ENCODE measurements at regions not wholly inside any gene's neighbourhood (a gene's known extent, or its start where the extent isn't known, plus 50 kb on each side); places are given as distances from the start of the nearest gene placed in this dataset.

DNA sequence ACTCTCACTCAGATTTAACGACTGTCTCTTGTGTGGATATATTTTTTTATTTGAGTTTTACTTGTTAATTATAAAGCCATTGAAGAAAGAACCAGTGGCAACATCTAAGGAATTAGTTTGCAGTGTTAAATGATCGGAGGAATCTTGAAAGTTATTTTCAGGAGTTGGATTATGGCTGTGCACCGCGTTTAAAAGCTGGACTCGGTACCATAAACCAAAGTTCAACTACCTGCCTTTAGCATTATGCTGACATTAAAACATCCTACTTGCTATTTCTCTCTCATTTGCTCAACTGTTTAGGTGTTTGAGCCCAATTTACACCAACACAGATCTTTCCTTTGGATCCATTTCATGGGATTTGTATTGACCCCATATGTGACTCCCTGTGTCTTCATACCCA lies 289.4 kb upstream of the SASH1 start:
- DNase-seq (ENCODE audit: low read depth), result no peak

DNA sequence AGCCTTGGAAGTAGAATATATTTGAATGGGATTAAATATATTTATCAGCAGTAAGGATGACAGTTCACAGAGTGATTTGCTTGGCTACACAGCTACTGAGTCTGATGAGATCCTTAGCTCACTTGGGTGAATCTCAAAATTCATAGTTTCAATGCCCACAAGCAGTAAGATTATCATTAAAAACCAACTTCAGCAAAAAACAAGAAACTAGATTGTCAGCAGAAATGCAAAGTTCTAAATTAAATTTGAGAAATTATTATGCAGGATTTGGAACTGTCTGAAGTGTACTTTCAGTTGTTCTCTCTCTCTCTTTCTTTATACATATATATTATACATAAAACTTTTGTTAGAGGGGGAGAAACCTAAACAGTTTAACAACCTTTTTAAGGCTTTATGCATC lies 288.8 kb upstream of the SASH1 start:
- no peak for DNase-seq (ENCODE audit: low read depth)

DNA sequence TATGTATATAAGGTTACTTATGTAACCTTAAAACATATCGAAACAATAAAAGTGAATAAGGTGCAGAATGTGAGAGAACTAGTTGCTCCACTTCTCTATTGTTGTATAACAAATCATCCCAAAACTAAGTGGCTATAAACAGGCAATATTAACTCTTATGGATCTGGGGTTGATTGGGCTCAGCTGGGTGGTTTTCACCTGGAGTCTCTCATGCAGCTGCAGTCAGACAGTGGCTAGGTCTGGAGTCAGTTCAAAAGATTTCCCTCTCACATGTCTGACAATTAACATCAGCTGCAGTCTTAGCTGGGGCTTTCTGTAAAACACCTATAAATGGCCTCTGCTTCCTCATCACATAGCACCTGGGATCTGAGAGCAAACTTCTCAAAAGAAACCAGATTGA lies 288.4 kb upstream of the SASH1 start:
- DNase-seq (ENCODE audit: low read depth), result no peak

DNA sequence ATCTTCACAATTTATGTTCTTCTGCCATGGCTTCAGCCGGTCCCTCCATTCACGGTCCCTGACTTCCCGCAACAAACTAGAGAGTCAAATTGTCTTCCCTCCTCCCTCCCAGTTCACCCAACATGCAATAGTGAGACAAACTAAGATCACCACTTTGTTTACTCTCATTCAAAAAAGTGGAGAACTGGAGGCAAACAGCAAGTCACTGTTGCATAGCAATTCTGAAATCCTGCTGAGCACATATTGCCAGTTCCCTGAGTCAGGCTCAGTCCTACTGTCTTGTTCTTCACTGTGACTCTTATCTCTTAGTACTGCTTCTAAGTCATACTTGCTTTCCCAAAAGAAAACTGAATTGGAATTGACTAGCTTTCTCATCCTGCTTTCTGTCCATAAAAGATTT lies 287.2 kb upstream of the SASH1 start:
- no peak for DNase-seq (ENCODE audit: low read depth)

DNA sequence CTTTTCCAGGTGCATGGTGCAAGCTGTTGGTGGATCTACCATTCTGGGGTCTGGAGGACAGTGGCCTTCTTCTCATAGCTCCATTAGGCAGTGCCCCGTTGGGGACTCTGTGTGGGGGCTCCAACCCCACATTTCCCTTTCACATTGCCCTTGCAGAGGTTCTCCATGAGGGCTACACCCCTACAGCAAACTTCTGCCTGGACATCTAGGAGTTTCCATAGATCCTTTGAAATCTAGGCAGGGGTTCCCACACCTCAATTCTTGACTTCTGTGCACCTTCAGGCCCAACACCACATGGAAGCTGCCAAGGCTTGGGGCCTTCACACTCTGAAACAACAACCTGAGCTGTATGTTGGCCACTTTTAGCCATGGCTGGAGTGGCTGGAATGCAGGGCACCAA lies 282.8 kb upstream of the SASH1 start:
- no peak for DNase-seq (ENCODE audit: low read depth)

DNA sequence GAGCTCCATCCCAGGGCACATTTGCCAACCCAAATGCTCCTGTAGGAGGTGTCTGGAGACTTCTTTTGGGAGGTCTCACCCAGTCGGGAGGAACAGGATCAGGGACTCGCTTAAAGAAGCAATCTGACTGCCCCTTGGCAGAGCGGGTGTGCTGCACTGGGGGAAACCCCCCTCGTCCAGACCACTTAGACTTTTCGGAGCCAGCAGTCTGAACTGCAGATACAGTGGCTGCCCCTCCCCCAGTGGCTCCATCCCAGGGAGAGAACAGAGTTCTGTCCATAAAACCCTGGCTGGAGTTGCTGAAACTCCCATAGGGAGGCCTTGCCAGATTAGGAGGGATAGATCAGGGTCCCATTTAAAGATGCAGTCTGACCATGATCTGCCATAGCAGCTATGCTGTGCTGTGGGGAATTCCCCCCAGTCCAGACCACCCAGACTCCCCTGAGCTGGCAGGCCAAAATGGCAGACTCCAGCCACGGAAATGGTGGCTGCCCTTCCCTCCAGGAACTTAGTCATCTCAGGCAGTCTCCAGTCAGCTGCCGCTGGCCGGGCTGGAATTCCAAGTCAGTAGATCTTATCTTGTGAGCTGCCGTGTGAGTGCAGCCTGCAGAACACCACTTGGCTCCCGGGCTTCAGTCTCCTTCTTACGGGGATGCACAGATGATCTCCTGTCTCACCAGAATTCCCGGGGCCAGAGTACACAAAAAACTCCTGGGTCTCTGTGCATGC lies 278.1 kb upstream of the SASH1 start:
- no peak for DNase-seq (ENCODE audit: low read depth)

DNA sequence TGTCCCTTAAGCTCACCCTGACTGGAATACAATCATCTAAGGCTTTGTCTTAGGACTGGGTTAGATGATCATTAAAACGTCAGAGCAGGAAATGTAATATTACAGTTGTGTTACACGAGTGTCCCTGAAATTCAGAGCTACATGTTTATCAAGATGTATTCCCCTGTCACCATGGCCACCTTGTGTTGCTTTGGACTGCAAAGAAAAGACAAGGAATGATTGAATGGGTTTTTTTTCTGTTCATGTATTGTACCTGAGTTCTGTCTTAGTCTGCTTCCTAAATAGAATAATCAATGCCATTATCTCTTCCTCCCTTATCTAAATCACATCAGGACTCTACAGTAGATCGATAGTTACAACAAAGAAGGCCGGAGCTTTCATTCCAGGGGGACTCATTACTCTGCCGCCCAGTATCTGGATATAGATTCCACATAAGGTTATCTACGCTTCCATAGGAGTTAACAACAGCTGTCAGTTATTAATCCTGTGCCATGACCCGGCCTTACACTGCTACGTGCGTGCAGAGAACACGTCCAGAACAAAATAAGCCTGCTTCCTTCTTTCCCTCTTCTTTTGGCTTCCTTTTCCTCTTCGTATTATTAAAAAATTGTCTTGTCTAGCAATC lies 274.1 kb upstream of the SASH1 start:
- DNase-seq (ENCODE audit: low read depth), result no peak

DNA sequence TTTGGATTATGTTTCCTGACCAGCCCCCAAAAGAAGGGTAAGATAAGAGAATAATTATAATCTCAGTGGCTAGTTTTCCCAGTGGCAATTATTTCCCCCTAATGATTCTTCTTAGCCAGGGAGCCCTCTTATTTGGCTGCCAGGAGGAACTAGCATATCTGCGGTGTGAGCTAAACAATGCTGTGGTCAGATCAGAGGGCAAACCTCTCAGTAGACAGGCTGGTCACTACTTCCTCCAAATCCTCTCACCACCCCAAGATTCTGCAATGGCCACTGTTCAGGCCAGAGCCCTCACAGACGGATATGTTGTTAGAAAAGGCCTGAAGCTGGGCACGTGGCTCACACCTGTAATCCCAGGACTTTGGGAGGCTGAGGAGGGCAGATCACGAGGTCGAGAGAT lies 273.4 kb upstream of the SASH1 start:
- DNase-seq (ENCODE audit: low read depth), result no peak

DNA sequence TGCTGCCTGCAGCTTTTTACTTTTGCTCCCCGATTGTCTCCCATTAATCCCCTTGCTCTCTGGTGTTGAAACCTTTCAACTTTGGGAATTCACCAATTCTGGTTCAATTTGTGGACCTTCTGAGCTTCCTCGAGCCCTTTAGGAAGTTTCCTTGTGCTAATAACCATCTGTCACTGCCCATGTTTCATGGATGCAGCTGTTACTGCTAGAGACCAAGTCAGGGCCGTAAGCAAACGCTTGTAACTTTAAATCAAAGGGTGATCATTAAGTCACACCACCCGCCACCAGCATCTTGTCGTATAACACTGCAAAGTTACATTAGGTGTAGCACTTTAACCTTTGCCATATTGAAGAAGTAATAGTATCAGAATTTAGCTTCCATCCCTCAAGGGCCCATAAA lies 268.3 kb upstream of the SASH1 start:
- DNase-seq (ENCODE audit: low read depth), result no peak

DNA sequence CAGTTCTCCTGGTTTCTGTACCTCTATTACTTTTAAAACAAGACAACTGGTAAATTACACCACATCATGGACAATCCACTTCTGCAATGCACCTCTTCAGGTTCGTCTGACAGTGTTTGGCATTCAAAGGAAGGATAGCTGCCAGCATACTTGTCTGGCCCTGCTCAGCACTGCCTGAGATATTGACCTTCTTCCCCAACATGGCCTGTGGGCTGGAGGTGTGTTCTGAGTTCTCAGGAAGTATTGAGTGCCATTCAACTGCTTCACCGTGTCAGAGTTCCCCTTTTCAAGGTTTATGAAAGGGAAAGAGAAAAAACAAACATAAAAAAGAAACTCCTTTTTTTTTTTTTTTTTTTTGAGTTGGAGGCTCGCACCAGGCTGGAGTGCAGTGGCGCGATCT lies 267.9 kb upstream of the SASH1 start:
- DNase-seq (ENCODE audit: low read depth), result no peak

DNA sequence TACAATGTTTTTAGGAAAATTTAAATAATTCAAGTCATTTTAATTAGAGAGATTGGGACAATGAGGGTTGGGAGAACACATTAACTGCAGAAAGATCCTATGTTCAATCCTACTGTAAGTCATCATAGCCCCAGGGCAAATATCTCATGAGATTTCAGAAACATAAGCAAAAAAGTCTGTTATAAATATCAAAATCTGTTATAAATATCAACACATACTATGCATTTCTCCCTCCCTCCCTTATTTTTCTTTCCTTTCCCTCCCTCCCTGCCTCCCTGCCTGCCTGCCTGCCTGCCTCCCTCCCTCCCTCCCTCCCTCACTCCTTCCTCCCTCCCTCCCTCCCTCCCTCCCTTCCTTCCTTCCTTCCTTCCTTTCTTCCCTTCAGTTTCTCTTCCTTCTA lies 267.3 kb upstream of the SASH1 start:
- DNase-seq (ENCODE audit: low read depth), result no peak

DNA sequence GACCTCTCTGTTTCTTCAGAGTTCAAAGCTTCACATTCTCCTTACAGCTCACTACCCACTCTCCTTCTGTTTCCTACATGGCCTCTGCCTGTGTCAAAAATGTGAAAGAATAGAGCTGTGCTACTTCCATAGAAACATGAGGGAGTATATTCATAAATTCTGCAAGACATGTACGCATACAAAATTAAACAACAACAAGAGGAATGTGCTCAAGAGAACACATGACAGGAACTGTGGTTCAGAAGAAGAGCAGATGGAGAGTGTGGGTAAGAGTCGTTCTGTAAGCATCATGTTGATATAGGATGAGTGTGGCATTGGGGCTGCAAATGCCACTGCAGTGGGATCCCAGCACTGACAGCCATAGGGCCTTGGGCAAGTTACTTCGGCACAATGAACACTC lies 266.6 kb upstream of the SASH1 start:
- DNase-seq (ENCODE audit: low read depth), result no peak

DNA sequence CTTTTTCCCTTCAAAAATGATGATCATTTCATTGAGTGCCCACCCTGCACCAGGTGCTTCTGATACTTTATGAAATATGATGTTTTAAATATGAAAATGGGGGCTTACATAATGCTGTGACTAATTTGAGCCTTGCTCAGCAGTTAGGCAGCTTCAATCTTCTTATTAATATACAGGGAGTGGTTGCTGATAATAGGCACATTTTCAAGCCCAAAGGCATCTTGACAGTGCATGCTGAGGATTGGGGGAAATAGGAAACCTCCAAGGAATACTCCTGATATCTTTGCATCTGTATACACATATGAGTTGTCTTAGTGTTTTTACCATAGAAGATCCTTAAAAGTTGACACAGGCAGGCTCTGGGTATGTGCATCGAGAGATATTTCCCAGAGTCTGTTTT lies 262.3 kb upstream of the SASH1 start:
- no peak for DNase-seq (ENCODE audit: low read depth)

DNA sequence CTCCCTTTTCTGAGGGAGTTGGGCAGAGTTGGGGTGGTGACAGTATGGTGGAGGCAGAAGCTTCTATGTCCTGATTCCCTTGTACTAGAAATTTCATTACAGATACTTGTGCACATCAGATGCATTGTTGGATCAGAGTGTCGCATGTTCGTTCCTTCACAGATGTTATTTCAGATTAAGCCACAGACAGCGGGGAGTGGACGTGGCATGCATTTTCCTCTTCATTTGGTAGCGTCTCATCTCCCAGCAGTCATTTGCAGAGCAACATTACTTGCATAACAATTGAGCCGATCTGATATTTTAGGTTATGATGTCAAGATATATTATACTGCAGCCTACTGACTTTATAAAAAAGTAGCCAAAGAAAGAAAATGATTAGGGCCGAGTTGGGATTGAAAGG lies 261.6 kb upstream of the SASH1 start:
- no peak for DNase-seq (ENCODE audit: low read depth)

DNA sequence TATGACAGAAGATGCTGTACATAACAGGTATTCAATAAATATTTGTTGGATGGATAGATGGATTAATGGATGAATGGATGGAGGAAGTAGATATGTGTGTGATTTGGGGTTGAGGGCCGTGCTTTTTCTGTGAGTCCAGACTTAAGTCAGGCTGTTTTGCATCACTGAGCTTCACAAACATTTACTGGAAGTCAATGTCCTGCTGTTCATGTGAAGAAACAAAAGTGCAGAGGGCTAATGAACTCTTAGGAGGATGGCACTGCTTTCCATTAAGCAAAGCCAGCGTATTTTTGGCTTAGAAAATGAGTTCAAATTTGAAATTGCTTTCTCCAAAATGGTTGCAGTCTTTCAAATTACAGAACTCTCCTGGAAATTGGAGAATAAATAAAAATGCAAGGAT lies 260.6 kb upstream of the SASH1 start:
- no peak for DNase-seq (ENCODE audit: low read depth)

DNA sequence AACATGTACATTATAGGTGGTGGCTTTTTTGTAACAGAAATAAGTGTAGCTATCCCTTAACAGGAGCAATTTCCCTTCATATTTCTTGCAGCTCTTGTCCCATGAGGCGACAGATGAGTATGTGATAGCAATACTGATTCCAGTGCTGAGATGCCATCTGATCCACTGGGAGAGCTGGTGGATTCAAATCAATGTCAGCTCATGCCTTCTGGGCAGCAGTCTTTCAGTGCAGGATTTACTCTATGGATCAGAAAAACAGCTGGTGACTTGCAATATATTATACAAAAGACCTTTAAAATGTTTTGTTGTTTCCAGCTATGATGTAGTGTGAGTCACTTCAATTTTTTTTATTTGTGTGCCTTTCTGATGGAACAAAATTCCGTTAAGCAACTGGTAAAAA lies 259.9 kb upstream of the SASH1 start:
- no peak for DNase-seq (ENCODE audit: low read depth)

DNA sequence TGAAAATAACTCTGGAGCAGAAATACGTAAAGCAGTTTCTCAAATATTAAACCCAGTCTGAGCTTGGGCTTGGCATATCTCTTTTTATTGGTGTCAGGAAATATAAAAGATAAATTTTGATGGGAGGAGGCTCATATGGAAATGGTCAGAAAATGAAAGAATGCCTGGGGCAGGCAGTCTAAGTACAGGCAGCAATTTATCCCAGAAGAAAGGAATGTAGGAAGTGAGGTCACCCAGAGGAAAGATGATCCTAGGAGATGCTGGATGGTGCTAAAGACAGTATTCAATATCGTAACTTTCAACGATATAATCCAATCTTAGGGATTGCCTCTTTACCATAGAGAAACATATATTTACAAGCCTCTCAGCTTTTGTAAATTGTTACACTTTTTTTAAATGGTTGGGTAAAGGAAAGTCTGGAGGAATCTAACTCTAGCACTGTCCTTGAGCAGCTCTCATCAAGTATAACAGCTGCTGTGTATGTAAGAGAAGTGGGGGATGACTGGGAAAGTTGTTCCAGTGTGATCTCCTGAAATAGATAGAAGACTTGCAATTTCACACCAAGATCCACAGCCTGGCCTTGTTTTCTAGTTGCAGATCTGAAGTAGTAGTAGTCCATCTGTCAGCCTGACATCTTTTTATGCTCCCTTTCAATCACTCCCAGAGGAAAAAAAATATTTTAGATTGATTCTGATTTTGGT lies 256.9 kb upstream of the SASH1 start:
- no peak for DNase-seq (ENCODE audit: low read depth)

DNA sequence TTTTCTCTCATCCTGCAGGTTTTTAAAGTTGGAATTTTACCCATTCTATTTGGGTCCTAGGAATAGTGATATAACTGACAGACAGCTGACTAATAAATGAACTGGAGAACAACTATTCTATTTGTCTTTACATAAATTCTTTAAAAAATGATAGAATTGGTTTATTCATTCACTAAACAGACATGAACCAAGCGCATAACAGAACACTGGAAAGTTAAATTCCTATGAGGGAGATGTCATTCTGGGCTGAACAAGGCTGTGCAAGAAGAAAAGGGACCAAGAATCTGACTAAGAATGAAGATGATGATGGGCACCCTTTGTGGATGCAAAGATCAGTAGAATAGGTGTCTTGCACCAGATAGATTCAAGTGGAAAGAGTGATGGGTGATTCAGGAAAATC lies 256.3 kb upstream of the SASH1 start:
- no peak for DNase-seq (ENCODE audit: low read depth)

DNA sequence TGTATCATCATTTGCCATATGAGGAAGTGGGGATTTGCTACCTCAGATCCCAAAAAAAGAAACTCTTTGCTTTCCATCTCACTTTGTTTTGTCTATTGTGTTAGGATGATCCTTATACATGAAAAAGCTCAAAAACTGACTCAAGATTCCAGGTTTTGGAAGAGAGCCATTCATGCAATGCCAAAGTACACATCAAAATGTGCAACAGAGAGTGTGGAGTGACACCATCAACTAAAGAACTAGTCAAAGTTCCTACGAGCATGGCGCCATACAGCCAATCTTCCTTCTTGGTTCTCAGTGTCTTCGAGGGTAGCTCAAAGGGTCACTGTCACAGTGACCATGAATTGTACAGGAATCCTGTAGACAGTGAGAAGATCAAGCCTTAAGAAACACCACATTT lies 255.8 kb upstream of the SASH1 start:
- no peak for DNase-seq (ENCODE audit: low read depth)

DNA sequence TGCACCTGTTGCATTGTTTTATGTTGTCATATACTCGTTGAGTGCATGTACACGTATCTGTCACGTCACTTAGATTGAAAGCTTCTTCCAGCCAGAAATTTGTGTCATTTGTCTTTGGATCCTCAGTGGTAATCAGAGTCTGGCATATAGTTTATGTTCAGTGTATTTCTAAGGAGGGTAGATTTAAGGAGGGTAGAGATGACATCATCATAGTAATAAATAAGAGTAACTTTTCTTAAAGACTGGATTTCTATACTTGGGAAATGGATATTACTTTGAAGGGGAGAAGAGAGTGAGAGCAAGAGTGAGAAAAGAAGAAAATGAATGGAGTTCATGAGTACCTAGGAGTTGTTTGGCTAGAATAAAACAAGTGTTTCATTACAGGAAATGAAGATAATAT lies 255.0 kb upstream of the SASH1 start:
- DNase-seq (ENCODE audit: low read depth), result no peak

DNA sequence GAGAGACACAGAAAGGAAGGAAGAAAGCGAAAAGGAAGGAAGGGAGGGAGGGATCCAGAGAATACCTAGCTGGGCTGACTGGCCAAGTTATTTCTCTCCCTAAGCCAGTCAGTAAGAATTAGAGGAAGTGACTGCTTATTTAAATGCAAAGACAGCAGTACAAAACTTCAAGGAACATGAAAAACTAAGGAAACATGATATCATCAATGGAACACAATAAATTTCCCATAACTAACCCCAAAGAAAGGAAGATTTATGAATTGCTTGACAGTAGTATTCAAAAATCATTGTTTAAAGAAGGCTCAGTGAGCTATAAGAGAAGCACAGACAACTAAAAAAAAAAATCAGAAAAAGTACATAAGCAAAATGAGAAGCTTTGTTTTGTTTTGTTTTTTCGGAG lies 252.3 kb upstream of the SASH1 start:
- DNase-seq (ENCODE audit: low read depth), result no peak

DNA sequence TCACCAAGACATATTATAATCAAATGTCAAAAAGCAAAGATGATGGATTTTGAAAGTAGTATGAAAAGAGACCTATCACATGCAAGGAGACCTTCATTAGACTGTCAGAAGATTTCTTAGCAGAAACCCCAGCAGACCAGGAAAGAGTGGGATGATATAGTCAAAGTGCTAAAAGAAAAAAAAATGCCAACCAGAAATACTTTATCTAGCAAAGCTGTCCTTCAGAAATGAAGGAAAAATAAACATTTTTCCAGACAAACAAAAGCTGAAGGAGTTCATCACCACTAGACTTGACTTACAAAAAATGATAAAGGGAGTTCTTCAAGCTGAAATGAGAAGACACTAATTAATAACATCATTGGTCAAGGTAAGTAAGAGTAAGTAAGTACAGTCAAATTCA lies 251.2 kb upstream of the SASH1 start:
- no peak for DNase-seq (ENCODE audit: low read depth)

DNA sequence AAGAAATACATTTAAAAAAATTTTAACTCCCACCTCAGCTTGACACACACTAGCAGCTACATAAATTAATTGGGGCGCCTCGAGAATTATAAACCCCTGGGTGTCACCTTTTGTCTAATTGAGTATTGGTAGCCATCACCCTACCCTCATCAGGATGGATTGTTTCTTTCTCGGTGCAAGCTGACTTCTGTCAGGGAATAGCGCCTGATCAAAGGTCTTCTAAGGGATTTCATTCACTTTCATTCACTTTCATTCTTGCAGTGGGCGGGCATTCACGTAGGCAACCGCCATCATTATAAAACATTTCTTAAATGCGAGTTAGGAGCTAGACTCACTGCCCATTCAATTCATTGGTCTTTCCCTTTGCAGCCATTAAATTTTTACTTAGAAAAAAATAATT lies 239.2 kb upstream of the SASH1 start:
- no peak for DNase-seq (ENCODE audit: low read depth)

DNA sequence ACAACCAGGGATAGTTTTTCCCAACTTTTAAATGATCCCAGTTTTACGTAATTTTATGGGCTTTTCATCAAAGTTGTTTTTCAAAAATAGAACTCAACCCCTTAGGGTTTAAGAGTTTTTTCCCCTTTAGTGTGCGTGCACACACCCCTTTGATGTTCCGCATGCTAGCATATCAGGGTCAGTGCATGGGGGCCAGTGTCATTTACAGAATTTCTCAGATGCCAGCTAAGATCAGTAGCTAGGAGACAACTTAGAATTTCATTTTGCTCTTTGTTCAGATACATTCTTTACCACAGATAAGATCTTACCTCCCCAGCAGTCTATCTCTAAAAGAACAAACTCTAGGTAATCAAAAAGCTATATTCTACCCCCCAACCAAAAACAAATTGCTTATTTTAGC lies 238.5 kb upstream of the SASH1 start:
- DNase-seq (ENCODE audit: low read depth), result no peak
